ENCODE measurements at regions not wholly inside any gene's neighbourhood (a gene's known extent, or its start where the extent isn't known, plus 50 kb on each side); places are given as distances from the start of the nearest gene placed in this dataset.

GRCh38 chr2:183993052-183993451, 605.3 kb upstream of the ZNF804A start:
- TF ChIP-seq NFRKB (IDR thresholded peaks at IDR 0.05; ENCODE audit: low read depth) (no peak), SP1 (CRISPR knock-in tag; IDR thresholded peaks at IDR 0.05) (no peak), NFIC (IDR thresholded peaks at IDR 0.05) (no peak), CTCF (IDR thresholded peaks at IDR 0.05 in 2 of 3, conservative IDR thresholded peaks at IDR 0.05 in 1 of 3; ENCODE audit: insufficient read depth in 2 of 3, low read depth in 1 of 3, low read length in 3 of 3) (no peak), BRD4 (IDR thresholded peaks at IDR 0.05) (no peak), JUND (IDR thresholded peaks at IDR 0.05; ENCODE audit: borderline replicate concordance, low read depth, low read length) (no peak), JUND (tag; IDR thresholded peaks at IDR 0.05; ENCODE audit: borderline replicate concordance, low read depth, low read length) (no peak), ASH1L (IDR thresholded peaks at IDR 0.05; ENCODE audit: borderline replicate concordance, low read depth, partially characterized antibody) (no peak), POLR2A (conservative IDR thresholded peaks at IDR 0.05) (no peak), HEY1 (CRISPR knock-in tag; IDR thresholded peaks at IDR 0.05; ENCODE audit: borderline replicate concordance) (no peak), SIRT6 (IDR thresholded peaks at IDR 0.05; ENCODE audit: low read depth, low read length) (no peak), NFE2L1 (tag; IDR thresholded peaks at IDR 0.05; ENCODE audit: borderline replicate concordance, low read depth) (no peak), ADNP (tag; IDR thresholded peaks at IDR 0.05) (no peak), FOXJ3 (CRISPR knock-in tag; IDR thresholded peaks at IDR 0.05) (no peak), KAT7 (CRISPR knock-in tag; IDR thresholded peaks at IDR 0.05; ENCODE audit: borderline replicate concordance) (no peak)
